Esophagus muscularis mucosa (tissue), 4 donors: ENCODE measurements at regions not wholly inside any gene's neighbourhood (a gene's known extent, or its start where the extent isn't known, plus 50 kb on each side); places are given as distances from the start of the nearest gene placed in this dataset.

ENCODE experiments used
- CTCF ChIP-seq, 3 experiments: fragments of 200-600 bp in 2 of 3; fragments of 450-650 bp in 1 of 3; sonication (generic) in 2 of 3; IDR thresholded peaks; one replicate each; pipeline ENCODE4 v1.5.1; 2017 to 2019; ENCODE audit warnings: antibody characterized with exemption in 3 of 3, mild to moderate bottlenecking in 2 of 3, moderate library complexity in 1 of 3
- EP300 ChIP-seq: sonication (generic); formaldehyde crosslinking; IDR thresholded peaks from one replicate; pipeline ENCODE4 v1.6.1; 2017; ENCODE audit warnings: antibody characterized with exemption
- POLR2A ChIP-seq: fragments of 450-650 bp; IDR thresholded peaks from one replicate; pipeline ENCODE4 v1.6.1; 2017; ENCODE audit warnings: antibody characterized with exemption, moderate library complexity, mild to moderate bottlenecking, low read depth

GRCh38 chr5:8615142-8615858, 746.4 kb downstream of the MTRR start:
- TF ChIP-seq CTCF (IDR thresholded peaks at IDR 0.05) = no peak
- TF ChIP-seq POLR2A = no peak
- no peak for TF ChIP-seq EP300
